CD4-positive, alpha-beta T cell (primary cell): ENCODE measurements at regions not wholly inside any gene's neighbourhood (a gene's known extent, or its start where the extent isn't known, plus 50 kb on each side); places are given as distances from the start of the nearest gene placed in this dataset.
A peak's percentile ranks its signal among the peaks of the same experiment; 100 is the strongest.

ENCODE experiments used
- ATAC-seq: fragments of 200-7000 bp; cut with Tn5 transposase; one replicate; pipeline ENCODE4 v1.10.0; 2022; ENCODE audit warnings: mild to moderate bottlenecking; ENCODE audit not compliant: poor library complexity
- CTCF ChIA-PET: fragments of 350-600 bp; sonication (Branson Sonifier 250); formaldehyde crosslinking; loops from one replicate; lab custom pipeline; 2021; ENCODE audit warnings: antibody characterized with exemption, inconsistent platforms; lab: Charles Lee
- POLR2A ChIA-PET: fragments of 350-600 bp; sonication (Branson Sonifier 250); formaldehyde crosslinking; loops from one replicate; lab custom pipeline; 2021; ENCODE audit warnings: antibody characterized with exemption, inconsistent platforms; lab: Charles Lee
- DNase-seq, 14 experiments: peaks; one replicate each; pipeline ENCODE4 v3.0.0-alpha.2; 2013 to 2020; ENCODE audit warnings: mixed read lengths in 2 of 14
- H3K27ac ChIP-seq, 2 donors: one replicate each; pipeline versions ENCODE4 v1.5.1 to v1.7.0; 2013; ENCODE audit warnings: low read length in 2 of 2, low read depth in 1 of 2, mild to moderate bottlenecking in 1 of 2
- H3K27me3 ChIP-seq, 2 experiments: 1 replicate in 1 of 2; 2 replicates in 1 of 2; pipeline versions ENCODE4 v1.6.1 to v1.7.0; 2013; ENCODE audit warnings: low read length in 2 of 2, control low read depth in 1 of 2, mild to moderate bottlenecking in 1 of 2, moderate library complexity in 1 of 2; ENCODE audit not compliant: insufficient read depth in 2 of 2, control insufficient read depth in 1 of 2
- H3K36me3 ChIP-seq: one replicate; pipeline ENCODE4 v1.6.1; 2013; ENCODE audit warnings: low read length, control low read depth; ENCODE audit not compliant: insufficient read depth
- H3K4me1 ChIP-seq: one replicate; pipeline ENCODE4 v1.6.1; 2013; ENCODE audit warnings: low read length, control low read depth; ENCODE audit not compliant: insufficient read depth
- H3K4me3 ChIP-seq: one replicate; pipeline ENCODE4 v1.5.1; 2013; ENCODE audit warnings: mild to moderate bottlenecking, low read length, moderate library complexity
- H3K9me3 ChIP-seq, 2 experiments: 1 replicate in 1 of 2; 2 replicates in 1 of 2; pipeline versions ENCODE4 v1.6.1 to v1.7.0; 2013; ENCODE audit warnings: low read length in 2 of 2, mild to moderate bottlenecking in 2 of 2, control low read depth in 1 of 2, moderate library complexity in 1 of 2; ENCODE audit not compliant: control insufficient read depth in 1 of 2, insufficient read depth in 1 of 2
- H3K27ac Mint-ChIP-seq: one replicate; pipeline ENCODE4 v1.8.0; 2020; ENCODE audit warnings: mixed read lengths
- H3K27me3 Mint-ChIP-seq: one replicate; pipeline ENCODE4 v1.8.0; 2021; ENCODE audit warnings: mixed read lengths
- H3K36me3 Mint-ChIP-seq: one replicate; pipeline ENCODE4 v1.8.0; 2021; ENCODE audit warnings: low read depth, mixed read lengths
- H3K4me1 Mint-ChIP-seq: one replicate; pipeline ENCODE4 v1.8.0; 2021; ENCODE audit warnings: low read depth, mixed read lengths
- H3K4me3 Mint-ChIP-seq: one replicate; pipeline ENCODE4 v1.8.0; 2020; ENCODE audit warnings: mild to moderate bottlenecking, mixed read lengths
- H3K9me3 Mint-ChIP-seq: one replicate; pipeline ENCODE4 v1.8.0; 2020; ENCODE audit warnings: mixed read lengths
- CTCF ChIP-seq: fragments of 200-600 bp; IDR thresholded peaks from one replicate; pipeline ENCODE4 v1.8.0; 2022; ENCODE audit warnings: antibody characterized with exemption, mild to moderate bottlenecking
- intact Hi-C, 2 experiments: fragments of 100-400 bp; cut with DNase I in 1 of 2; cut with micrococcal nuclease in 1 of 2; formaldehyde crosslinking; loops; one replicate each; pipeline versions ENCODE4 v1.15.1 to v1.9.0; 2023 to 2025; cut with DNase I, micrococcal nuclease

DNA sequence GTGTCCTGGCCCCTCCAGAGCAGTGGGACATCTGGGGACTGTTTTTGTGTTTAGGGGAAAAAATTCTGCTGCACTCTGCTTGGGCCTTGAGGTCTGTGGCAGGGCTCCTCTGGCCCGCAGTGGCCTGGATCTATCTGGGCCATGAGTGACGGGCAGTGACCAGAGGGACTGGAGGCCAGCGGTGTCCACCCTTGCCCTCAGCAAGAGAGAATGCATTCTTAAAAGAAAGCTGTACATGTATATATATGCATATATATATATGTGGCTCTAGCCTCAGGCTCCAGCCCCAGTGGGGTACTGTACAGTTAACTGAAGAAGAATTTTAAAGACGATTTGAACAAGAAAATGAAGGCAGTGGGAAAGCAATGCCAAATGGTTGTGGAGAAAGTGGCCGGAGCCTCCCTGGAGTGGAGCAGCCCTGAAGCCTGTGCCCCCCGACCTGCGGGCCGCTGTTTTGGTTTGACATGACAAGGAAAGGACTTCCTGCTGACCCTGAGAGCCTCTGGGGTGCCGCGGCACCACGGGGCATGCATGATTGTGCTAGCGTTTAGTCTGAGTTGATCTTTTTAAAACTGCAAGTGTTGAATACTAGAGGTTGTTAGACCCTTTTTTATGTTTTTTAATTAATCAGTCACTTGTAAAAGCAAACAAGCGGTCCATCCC is 52.2 kb downstream of the PLXNA1 start:
- CTCF ChIA-PET = no interaction called here
- intact Hi-C loops = no loop called here
- TF ChIP-seq CTCF = no peak
- H3K4me1 Mint-ChIP-seq = no peaks in the 10 kb centered on the region
- H3K27ac Mint-ChIP-seq = no peak overlapping the region
- H3K9me3 Mint-ChIP-seq = no peaks in the 10 kb centered on the region
- no peaks in the 10 kb centered on the region for H3K27me3 ChIP-seq
- no peak for DNase-seq
- H3K27me3 Mint-ChIP-seq = no peaks in the 10 kb centered on the region
- no peak overlapping the region for H3K27ac ChIP-seq
- peaks cover 11% of the 10 kb centered on the region for H3K36me3 Mint-ChIP-seq
- no peak for ATAC-seq
- H3K36me3 ChIP-seq = peaks cover 2% of the 10 kb centered on the region
- H3K4me3 Mint-ChIP-seq = no peak overlapping the region
- H3K4me3 ChIP-seq = no peak overlapping the region
- no peaks in the 10 kb centered on the region for H3K9me3 ChIP-seq
- POLR2A ChIA-PET = interaction anchor here (0.6 kb wide), 1 partner anchor 630 kb away, joined by 3 read pairs; no protein-coding TSS in a partner anchor
- no peaks in the 10 kb centered on the region for H3K4me1 ChIP-seq

DNA sequence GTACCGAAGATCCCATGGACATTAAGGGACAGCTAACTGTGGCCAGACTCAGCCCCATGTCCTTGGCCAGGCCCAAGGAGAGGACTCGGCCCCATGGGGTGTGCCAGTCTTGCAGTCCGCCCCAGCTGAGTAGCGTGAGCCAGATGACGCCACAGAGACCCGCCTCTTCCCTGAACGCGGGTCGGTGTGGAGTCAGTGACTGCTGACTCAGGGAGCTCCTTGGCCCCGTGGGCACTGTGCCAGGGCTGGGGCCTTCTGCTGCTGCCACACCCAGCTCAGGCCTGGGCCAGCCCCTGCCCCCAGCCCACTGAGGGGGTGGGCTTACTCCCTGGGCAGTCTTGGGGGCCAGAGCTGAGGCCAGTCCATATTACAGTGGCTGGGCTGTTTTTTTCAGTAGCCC is 52.8 kb downstream of the PLXNA1 start:
- Mint-ChIP-seq H3K27me3 (no peaks in the 10 kb centered on the region), H3K4me1 (no peaks in the 10 kb centered on the region), H3K27ac (no peak overlapping the region), H3K36me3 (peaks cover 11% of the 10 kb centered on the region), H3K9me3 (no peaks in the 10 kb centered on the region), H3K4me3 (no peak overlapping the region)
- Histone ChIP-seq H3K27me3 (no peaks in the 10 kb centered on the region), H3K4me1 (no peaks in the 10 kb centered on the region), H3K27ac (no peak overlapping the region), H3K36me3 (no peaks in the 10 kb centered on the region), H3K4me3 (no peak overlapping the region), H3K9me3 (no peaks in the 10 kb centered on the region)
- ChIA-PET POLR2A (no interaction called here), CTCF (no interaction called here)
- no peak for ATAC-seq
- intact Hi-C loops = no loop called here
- TF ChIP-seq CTCF = no peak
- peak in 1 of 14 experiments; percentile 19 for DNase-seq

GRCh38 chr3:127036209-127037020 is 53.5 kb downstream of the PLXNA1 start:
- Histone ChIP-seq H3K4me3 (no peak overlapping the region), H3K27me3 (no peaks in the 10 kb centered on the region), H3K4me1 (no peaks in the 10 kb centered on the region), H3K9me3 (no peaks in the 10 kb centered on the region), H3K36me3 (no peaks in the 10 kb centered on the region), H3K27ac (no peak overlapping the region)
- Mint-ChIP-seq H3K36me3 (peaks cover 8% of the 10 kb centered on the region), H3K4me1 (no peaks in the 10 kb centered on the region), H3K27ac (no peak overlapping the region), H3K4me3 (no peak overlapping the region), H3K27me3 (no peaks in the 10 kb centered on the region), H3K9me3 (no peaks in the 10 kb centered on the region)
- no peak for ATAC-seq
- no peak for DNase-seq
- intact Hi-C loops = no loop called here
- CTCF ChIA-PET = no interaction called here
- POLR2A ChIA-PET = no interaction called here
- TF ChIP-seq CTCF = no peak
